ENCODE measurements at regions not wholly inside any gene's neighbourhood (a gene's known extent, or its start where the extent isn't known, plus 50 kb on each side); places are given as distances from the start of the nearest gene placed in this dataset.

DNA sequence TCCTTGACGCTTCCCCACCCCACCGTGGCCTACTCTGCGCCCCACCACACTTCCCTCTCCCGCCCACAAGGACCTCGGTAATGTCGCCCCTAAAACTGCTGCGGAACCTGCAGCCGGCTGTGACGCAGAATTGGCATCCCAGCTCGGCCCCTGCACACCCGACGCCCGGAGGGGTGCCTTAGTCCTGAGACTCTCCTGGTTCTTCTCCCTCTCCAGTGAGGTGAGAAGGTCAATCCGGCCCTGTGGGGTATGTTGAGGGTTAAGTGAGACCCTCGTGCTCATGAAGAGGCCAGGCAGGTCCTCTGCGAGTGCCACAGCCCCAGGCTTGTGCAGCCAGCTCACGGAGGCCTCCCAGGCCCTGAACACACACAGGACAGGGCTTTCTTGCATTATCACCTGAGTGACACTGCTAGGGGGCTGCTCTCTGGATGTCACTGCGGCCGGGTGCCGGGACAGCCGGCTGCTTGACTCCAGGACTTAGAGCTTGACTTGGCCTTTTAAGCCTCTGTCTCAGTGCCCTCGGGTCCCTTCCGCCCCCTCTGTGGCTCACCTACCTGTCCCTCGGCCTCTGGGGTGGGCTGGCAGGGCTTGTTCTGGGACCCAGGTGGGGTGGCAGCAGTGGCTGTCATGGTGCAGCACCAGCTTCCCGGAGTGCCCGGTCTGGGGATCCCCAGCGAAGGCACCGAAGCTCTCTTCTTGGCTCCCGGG, 106.9 kb upstream of the C14orf180 start:
- peaks cover 25% of the 10 kb centered on the region for H3K27me3 Mint-ChIP-seq (ENCODE audit: insufficient read depth, unreplicated experiment)

DNA sequence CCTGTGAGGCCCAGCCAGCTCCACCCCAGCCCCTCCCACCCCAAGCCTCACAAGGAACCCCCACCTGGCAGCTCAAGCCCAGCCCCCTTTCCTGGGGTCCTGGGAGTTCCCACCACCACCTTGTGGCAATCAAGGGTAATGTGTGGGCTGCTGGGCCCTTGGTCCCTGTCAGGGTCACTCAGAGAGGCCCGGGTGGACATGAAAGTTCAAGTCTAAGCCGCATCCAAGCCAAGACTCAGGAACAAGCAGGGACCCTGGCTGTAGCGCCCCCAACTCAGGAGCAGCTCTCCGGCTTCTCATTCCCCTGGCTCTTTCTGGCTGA, 106.4 kb upstream of the C14orf180 start:
- no peak for DNase-seq
- TF ChIP-seq, protein P1, sequence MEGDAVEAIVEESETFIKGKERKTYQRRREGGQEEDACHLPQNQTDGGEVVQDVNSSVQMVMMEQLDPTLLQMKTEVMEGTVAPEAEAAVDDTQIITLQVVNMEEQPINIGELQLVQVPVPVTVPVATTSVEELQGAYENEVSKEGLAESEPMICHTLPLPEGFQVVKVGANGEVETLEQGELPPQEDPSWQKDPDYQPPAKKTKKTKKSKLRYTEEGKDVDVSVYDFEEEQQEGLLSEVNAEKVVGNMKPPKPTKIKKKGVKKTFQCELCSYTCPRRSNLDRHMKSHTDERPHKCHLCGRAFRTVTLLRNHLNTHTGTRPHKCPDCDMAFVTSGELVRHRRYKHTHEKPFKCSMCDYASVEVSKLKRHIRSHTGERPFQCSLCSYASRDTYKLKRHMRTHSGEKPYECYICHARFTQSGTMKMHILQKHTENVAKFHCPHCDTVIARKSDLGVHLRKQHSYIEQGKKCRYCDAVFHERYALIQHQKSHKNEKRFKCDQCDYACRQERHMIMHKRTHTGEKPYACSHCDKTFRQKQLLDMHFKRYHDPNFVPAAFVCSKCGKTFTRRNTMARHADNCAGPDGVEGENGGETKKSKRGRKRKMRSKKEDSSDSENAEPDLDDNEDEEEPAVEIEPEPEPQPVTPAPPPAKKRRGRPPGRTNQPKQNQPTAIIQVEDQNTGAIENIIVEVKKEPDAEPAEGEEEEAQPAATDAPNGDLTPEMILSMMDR (IDR thresholded peaks at IDR 0.05; ENCODE audit: insufficient read depth in 1 of 2, low read depth in 1 of 2, low read length in 1 of 2, severe bottlenecking in 1 of 2, unreplicated experiment in 1 of 2): no peak
- intact Hi-C loops (cut with micrococcal nuclease; ENCODE audit: unreplicated experiment): no loop called here
- Histone ChIP-seq H3K36me3 (ENCODE audit: control insufficient read depth, insufficient read depth, low read length) (no peaks in the 10 kb centered on the region), H3K4me1 (no peaks in the 10 kb centered on the region), H3K9me3 (no peaks in the 10 kb centered on the region), H3K4me3 (ENCODE audit: low read depth, low read length) (no peak overlapping the region), H3K27me3 (replicated peaks; ENCODE audit: control insufficient read depth, insufficient read depth, low read length) (no peaks in the 10 kb centered on the region)
- Mint-ChIP-seq H3K9me3 (ENCODE audit: unreplicated experiment) (peaks cover 12% of the 10 kb centered on the region), H3K27ac (ENCODE audit: unreplicated experiment) (no peak overlapping the region), H3K4me3 (ENCODE audit: unreplicated experiment) (no peak overlapping the region), H3K4me1 (ENCODE audit: low read depth, unreplicated experiment) (no peaks in the 10 kb centered on the region), H3K27me3 (ENCODE audit: insufficient read depth, unreplicated experiment) (peaks cover 24% of the 10 kb centered on the region), H3K36me3 (ENCODE audit: insufficient read depth, unreplicated experiment) (no peaks in the 10 kb centered on the region)
- ChIA-PET CTCF (no interaction called here), POLR2A (no interaction called here)
- BruUV-seq (replicated peaks): no TSS peak

More for the DNA sequence above, 106.9 kb upstream of the C14orf180 start:
- POLR2A ChIA-PET: no interaction called here
- DNase-seq: no peak
- no peaks in the 10 kb centered on the region for H3K9me3 ChIP-seq
- H3K27ac Mint-ChIP-seq (ENCODE audit: unreplicated experiment): no peak overlapping the region
- no peak overlapping the region for H3K4me3 ChIP-seq (ENCODE audit: low read depth, low read length)
- peaks cover 12% of the 10 kb centered on the region for H3K9me3 Mint-ChIP-seq (ENCODE audit: unreplicated experiment)
- no peaks in the 10 kb centered on the region for H3K4me1 ChIP-seq
- TF ChIP-seq, protein P1 (IDR thresholded peaks at IDR 0.05; ENCODE audit: insufficient read depth in 1 of 2, low read depth in 1 of 2, low read length in 1 of 2, severe bottlenecking in 1 of 2, unreplicated experiment in 1 of 2): no peak
- H3K4me1 Mint-ChIP-seq (ENCODE audit: low read depth, unreplicated experiment): no peaks in the 10 kb centered on the region
- no peak overlapping the region for H3K4me3 Mint-ChIP-seq (ENCODE audit: unreplicated experiment)
- H3K36me3 ChIP-seq (ENCODE audit: control insufficient read depth, insufficient read depth, low read length): no peaks in the 10 kb centered on the region
- CTCF ChIA-PET: no interaction called here
- BruUV-seq (replicated peaks): no TSS peak
- intact Hi-C loops (cut with micrococcal nuclease; ENCODE audit: unreplicated experiment): no loop called here
- H3K27me3 ChIP-seq (replicated peaks; ENCODE audit: control insufficient read depth, insufficient read depth, low read length): no peaks in the 10 kb centered on the region
- H3K36me3 Mint-ChIP-seq (ENCODE audit: insufficient read depth, unreplicated experiment): no peaks in the 10 kb centered on the region

DNA sequence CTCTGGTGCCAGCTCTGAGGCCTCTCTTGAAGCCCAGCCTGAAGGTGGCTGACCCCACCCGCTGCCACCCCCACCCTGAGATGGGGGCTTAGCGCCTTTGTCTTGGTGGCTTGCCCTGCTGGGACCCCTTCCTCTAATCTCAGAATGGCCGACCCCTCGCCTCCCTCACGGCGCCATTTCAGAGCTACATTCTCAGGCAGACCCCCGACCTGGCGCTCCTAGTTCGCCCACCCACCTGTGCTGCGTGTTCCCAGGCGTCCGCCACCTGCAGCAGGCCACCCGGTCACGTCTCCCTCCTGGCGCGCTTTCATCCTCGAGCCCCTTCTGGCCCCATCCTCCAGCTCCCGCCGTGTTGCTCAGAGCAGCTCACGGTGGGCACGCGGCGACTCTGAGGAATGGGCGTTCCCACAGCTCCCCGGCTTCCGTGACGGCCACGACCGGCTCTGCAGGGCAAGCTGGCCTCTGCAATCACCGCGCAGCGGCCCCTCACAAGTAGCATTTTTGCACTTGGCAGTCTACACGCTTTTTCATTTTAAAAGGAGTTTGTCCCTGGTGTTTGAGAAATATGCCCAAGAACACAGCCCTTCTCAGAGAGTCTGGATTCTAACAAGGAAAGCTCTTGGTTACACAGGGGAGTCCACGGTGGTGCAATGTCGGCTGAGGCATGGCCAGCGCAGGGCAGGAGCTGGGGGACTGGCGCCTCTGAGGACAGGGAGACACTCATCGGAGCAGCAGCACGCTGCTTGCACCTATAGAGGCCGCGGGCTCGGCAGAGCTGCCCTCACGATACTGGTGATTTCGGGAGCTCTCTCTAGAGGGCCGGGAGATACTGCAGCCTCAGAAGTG, 105.7 kb upstream of the C14orf180 start:
- TF ChIP-seq, protein P1 (IDR thresholded peaks at IDR 0.05; ENCODE audit: insufficient read depth in 1 of 2, low read depth in 1 of 2, low read length in 1 of 2, severe bottlenecking in 1 of 2, unreplicated experiment in 1 of 2): no peak
- intact Hi-C loops (cut with micrococcal nuclease; ENCODE audit: unreplicated experiment): no loop called here
- Histone ChIP-seq H3K36me3 (ENCODE audit: control insufficient read depth, insufficient read depth, low read length) (no peaks in the 10 kb centered on the region), H3K4me3 (ENCODE audit: low read depth, low read length) (no peak overlapping the region), H3K9me3 (no peaks in the 10 kb centered on the region), H3K4me1 (no peaks in the 10 kb centered on the region), H3K27me3 (replicated peaks; ENCODE audit: control insufficient read depth, insufficient read depth, low read length) (no peaks in the 10 kb centered on the region)
- Mint-ChIP-seq H3K27me3 (ENCODE audit: insufficient read depth, unreplicated experiment) (peaks cover 19% of the 10 kb centered on the region), H3K36me3 (ENCODE audit: insufficient read depth, unreplicated experiment) (no peaks in the 10 kb centered on the region), H3K9me3 (ENCODE audit: unreplicated experiment) (peaks cover 12% of the 10 kb centered on the region), H3K4me1 (ENCODE audit: low read depth, unreplicated experiment) (no peaks in the 10 kb centered on the region), H3K4me3 (ENCODE audit: unreplicated experiment) (no peak overlapping the region), H3K27ac (ENCODE audit: unreplicated experiment) (no peak overlapping the region)
- CTCF ChIA-PET: no interaction called here
- BruUV-seq (replicated peaks): no TSS peak
- no peak for DNase-seq
- POLR2A ChIA-PET: no interaction called here
